ENCODE measurements at regions not wholly inside any gene's neighbourhood (a gene's known extent, or its start where the extent isn't known, plus 50 kb on each side); places are given as distances from the start of the nearest gene placed in this dataset.

DNA sequence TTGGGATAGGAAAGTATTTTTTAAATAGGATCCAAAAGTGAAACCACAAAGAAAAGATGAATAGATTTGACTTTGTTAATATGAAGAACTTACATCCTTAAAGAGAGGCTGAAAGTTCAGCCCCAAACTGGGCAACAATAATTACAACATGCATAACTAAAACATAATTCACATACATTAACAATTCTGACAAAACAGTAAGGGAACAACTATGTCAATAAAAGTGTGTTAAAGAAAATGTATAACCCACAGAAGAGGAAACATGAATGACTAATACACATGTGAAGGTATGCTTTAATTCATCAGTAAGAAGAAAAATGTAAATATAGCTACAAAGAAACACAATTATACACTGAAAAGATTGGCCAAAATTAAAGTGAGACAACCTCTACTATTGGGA, 1597.6 kb upstream of the MIR17HG start:
- DNase-seq (ENCODE audit: extremely low read depth in 1 of 2, low read depth in 1 of 2): no peak

DNA sequence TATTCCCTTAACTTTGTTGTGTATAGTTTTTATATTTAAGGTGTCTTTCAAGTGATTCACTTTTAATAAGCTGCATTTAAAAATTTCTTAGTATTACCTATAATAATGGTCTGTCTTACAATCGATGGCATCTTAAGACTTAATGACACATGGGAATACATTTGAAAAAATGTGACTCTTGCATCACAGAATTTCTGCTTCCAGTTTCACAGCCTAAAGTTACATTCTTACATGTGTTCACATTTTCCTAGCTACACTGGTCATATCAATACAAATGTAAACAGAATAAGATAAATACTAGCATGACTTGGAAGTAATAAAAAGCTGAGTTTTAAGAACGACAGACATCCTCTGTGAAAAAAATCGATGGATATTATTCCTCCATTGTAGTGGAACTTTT, 1597.1 kb upstream of the MIR17HG start:
- no peak for DNase-seq (ENCODE audit: extremely low read depth in 1 of 2, low read depth in 1 of 2)

DNA sequence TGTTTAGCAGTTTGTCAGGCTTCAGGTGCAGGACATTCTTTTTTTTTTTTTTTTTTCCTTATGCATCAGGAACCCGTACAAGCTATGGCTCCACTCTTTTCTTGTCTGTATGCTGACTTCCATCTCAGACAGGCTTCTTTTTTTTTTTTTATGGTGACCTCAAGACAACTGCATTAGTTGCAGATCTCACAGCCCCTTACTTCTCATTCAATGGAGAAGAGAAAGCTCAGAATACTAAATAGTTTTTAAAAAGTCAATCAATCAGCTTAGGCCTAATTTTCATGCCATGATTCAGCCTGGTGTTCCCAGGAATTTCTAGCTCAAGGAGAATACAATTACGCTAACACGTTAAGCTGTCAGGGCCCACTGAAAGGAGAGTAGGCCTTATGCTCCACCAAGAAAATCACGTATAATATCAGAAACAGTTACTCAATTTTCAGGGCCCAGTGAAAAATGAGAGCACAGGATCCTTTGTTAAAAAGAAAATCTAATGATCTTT, 1596.0 kb upstream of the MIR17HG start:
- DNase-seq (ENCODE audit: extremely low read depth in 1 of 2, low read depth in 1 of 2): no peak

DNA sequence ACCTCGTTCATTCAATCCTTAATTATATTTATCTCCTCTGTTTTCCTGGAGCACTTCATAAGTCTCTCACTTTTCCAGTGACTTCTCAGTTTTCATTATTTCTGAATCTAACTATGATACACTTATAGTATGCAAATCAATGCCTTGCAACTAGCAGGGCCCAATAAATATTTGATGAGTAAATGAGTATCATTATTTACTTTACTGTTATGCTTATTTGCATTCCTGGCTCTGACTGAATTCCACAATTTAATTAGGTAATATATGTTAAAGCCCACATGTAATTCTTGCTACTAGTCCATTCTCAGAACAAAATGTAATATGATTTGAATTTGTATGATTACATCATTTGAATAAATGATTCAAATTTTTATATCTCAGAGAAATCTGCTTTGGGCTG, 1595.1 kb upstream of the MIR17HG start:
- no peak for DNase-seq (ENCODE audit: extremely low read depth in 1 of 2, low read depth in 1 of 2)

DNA sequence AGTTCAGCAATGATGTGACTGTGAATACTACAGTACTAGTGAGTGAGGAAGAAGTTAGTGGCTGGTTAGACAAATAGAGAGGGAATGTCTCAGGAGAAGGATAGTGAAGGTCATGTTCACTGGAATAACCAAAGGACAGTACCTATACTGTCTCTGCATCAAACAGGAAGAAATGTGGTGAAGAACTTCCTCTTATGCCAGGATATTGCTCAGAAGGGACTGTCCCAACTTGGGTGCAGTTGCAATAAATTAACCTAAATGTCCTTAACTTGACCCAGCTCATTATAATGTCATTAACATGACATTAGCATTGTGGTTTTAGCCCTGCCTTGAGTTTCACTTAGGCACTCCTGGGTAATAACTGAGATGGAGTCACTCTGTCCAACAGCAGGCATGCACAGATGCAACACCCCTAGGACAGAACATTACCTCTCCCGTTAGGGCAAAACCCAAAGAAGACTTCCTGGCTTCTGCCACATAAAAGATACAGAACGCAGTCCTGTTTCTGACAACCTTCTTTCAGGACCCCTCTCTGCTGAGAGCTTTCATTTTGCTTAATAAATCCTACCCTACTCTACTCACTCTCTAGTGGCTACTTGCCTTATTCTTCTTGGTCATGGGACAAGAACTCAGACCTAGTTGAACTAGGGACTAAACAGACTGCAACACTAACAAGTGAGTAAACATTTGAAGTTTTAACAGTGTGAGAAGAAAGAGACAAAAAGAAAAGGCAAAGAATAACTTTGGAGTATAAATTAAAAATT, 1591.6 kb upstream of the MIR17HG start:
- no peak for DNase-seq (ENCODE audit: extremely low read depth in 1 of 2, low read depth in 1 of 2)

DNA sequence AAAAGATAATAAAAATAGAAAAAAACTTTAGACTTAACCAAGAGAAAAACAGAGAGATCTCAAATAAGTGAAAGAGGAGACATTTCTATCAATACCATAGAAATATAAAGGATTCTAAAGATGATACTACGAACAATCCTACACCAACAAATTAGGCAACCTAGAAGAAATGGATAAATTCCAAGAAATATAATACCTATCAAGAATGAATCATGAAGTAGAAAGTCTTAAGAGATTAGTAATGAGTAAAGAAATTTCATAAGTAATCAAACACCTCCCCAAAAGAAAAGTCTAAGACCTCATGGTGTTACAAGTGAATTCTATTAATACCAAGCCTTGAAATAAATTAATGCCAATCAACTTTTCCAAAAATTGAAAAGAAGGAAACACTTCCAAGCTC, 1584.5 kb upstream of the MIR17HG start:
- no peak for DNase-seq (ENCODE audit: extremely low read depth in 1 of 2, low read depth in 1 of 2)

DNA sequence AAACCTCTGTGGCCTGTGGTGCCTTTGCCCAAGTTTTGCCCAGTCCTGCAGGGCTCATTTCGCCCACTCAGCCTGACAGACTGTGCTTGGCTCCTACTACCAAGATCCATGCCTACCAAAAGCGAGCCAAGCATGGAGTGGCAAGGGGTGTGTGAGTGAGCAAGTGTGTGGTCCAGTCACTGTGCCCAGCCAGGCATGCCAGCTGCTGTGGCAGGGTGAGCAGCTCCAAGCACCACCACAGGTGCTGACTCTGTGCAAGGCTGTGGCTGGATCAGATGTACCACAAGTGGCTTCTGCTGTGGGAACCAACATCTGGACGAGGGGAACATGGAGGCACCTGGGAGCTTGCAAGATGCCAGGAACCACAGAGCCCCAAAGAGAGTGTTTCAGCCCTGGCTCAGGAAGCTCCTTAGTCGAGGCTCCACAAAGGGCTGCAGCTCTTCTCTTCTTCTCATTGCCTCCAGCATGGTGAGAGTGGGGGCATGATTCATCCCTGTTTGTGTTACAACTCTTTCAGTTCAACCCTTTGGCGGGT, 1564.2 kb upstream of the MIR17HG start:
- no peak for DNase-seq (ENCODE audit: extremely low read depth in 1 of 2, low read depth in 1 of 2)

DNA sequence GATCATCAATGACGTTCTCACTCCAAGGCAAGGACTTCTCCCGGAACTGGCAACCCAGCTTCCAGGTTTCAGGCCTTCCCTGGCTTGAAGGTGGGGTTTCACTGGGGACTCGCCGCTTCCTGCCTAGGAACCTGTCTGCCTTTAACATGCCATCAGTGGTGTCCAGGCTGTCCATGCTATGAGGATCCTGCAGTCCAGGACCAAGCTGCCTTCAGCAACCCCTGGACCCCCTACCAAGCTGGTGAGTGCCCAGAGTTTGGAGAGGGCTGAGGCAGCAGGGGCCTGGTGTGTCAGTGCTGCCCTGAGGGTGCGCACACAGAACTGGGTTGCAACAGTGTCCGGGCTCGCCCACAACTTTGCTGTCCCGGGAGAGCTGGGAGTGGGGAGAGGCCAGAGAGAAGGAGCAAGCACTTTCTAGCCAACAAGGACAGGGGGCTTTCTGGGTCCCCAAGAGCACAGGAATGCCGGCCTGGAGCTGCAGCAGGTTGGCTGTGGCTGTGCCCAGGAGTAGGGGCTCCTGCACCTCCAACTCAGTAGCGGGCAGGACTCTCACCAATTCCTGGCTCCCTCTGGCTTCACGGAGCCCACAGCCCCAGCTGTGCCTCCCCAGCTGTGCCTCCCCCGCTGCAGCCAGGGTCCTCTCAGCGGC, 1563.2 kb upstream of the MIR17HG start:
- DNase-seq (ENCODE audit: extremely low read depth in 1 of 2, low read depth in 1 of 2): no peak

DNA sequence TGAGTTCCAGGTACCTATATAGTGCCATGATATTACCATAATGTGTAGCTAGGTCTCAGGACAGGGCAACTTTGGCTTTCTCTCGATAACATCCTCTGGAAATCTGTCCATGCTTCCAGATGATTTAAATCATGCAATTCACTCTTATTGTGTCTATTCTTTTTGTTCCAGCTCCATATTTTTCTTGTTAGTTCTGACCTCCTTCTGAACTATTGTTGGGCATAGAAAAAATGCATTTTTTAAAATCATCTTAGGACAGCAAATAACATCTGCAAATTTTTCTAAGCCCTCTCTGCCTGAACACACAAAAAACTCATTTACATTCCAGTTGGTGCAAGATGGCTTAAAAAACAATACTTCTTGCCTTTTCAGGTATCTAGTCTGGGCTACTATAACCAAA, 1561.0 kb upstream of the MIR17HG start:
- DNase-seq (ENCODE audit: extremely low read depth in 1 of 2, low read depth in 1 of 2): no peak

DNA sequence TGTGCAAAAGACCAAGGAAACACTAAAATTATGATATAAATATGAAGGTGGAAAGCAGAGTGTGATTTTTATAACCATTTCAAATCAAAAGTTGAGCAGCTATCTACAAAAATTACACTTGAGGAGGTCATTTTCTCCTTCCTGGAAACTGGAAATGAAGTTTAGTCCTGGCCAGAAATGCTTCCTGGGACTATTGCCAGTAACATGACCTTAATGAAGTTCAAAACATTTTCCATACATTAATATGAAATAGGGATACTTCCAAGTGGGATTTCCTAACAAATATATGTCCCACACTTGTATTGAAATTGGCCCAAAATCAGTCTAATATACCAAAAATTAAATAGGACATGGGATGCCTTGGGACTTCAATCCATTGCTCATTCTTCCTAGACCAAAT, 1556.8 kb upstream of the MIR17HG start:
- DNase-seq (ENCODE audit: extremely low read depth in 1 of 2, low read depth in 1 of 2): no peak

DNA sequence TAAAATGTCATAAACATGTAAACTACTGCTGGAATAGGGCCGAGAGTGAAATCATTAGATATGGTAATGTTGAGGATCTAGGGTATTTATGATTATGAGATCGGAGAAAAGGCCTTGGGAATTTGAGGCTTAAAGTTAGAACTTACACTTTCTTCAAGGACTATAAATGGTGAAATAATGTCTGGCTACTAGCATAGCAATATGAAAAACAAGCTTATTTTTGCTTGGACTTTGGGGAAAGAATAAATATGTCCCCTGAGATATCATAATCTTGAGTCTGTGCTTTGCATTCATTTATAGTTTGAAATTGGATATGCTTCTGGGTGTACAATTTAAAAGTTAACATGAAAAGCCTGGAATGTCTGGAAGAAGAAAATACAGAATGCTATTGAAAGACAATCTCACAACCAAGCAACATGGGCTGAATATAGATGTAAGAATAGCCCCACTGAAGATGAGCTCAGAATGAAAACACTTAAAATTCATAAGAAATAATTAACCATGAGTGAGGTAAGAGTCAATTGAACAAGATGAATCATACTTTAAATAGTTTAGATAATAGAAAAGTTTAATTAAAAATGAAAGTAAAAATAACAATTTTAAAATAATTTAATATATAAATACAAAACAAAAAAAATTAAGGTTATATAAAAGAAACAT, 1555.4 kb upstream of the MIR17HG start:
- no peak for DNase-seq (ENCODE audit: extremely low read depth in 1 of 2, low read depth in 1 of 2)

DNA sequence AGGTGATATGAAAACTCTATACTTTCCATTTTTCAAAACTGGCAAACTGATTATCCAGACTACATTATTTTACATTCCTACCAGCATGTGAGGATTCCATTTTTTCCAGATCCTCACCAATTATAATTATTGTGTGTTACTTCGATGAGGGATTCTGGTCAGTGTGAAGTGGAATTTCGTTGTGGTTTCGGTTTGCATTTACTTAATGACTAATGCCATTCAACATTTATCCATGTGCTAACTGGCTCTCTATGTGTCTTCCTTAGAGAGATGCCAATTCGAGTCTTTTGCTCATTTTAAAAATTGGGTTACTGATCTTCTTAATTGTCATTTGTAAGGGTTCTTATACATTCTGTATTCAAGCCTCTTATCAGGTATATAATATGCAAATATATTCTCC, 1551.3 kb upstream of the MIR17HG start:
- DNase-seq (ENCODE audit: extremely low read depth in 1 of 2, low read depth in 1 of 2): no peak

DNA sequence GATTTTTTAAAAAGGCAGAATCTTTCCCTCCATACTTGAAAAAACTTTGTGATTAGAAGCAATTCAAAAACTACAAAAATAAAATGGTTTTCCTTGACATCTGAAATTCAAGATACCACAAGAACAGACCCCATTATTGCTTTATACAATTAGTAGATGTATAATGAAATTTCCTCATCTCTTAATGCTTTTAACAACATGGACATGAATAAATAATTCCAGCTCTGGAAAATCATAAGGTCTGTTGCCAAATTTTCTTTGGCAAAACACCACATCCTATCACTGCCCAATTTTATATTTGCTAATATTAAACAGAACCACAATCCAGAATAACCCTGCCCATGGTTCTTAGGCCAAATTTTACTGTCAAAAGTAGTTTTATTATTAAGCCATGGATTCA, 1543.6 kb upstream of the MIR17HG start:
- no peak for DNase-seq (ENCODE audit: extremely low read depth in 1 of 2, low read depth in 1 of 2)

DNA sequence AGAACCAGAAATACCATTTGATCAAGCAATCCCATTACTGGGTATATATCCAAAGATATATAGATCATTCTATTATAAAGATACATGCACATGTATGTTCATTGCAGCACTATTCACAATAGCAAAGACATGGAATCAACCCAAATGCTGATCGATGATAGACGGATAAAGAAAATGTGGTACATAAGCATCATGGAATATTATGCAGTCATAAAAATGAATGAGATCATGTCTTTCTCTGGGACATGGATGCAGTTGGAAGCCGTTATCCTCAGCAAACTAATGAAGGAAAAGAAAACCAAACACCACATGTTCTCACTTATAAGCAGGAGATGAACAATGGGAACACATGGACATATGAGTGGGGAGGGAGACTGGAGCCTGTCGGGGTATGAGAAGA, 1540.9 kb upstream of the MIR17HG start:
- DNase-seq (ENCODE audit: extremely low read depth in 1 of 2, low read depth in 1 of 2): no peak

DNA sequence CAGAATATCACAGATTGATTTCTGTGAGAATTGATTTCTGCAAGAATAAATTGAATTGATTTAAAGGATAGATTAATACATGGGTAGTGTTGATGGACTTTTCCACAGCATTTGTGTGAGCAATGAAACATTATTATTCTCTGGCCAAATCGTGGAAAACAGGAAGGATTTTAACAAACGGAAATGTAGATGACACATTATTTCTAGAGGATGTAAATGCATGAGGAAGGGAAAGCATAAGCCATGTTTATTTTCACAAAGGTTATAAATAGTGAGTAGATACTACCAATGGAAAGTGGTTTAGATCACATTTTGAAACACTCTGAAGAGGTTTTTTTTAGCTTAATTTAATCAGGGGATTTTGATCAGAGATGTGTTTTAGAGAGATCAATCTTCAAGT, 1534.6 kb upstream of the MIR17HG start:
- DNase-seq (ENCODE audit: extremely low read depth in 1 of 2, low read depth in 1 of 2): no peak

DNA sequence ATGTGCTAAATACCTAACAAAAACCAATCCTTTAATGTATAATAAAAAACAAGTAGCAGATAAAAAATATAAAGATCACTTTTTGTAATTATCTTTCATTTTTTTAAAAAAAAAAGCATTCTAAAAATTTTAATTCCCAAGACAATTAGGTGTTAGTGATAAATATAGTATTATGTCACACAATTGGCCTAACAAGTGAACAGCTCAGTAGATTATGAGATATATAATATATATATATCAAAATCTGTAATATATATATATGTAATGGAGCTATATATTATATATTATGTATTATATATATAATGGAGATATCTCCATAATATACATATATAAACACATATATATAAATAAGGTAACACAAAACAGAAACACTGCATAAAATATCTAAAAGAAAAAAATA, 1531.1 kb upstream of the MIR17HG start:
- no peak for DNase-seq (ENCODE audit: extremely low read depth in 1 of 2, low read depth in 1 of 2)

DNA sequence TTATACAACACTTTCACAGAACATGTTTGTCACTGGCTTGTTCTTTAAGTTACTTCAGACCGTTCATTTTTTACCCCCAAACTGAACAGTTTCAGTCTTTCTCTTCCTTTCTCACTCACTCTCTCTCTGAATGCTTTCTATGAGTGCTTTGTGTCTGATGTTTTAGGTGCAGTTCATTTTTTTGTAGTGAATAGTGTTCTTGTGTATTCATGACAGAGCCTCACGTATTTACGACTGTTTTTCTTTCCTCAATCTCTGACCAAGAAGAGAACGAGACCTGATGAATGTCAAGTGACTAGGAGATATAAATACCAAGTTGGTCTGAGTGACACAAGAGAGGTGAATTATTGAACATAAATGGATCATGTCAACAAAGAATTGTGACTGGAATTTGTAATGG, 1525.0 kb upstream of the MIR17HG start:
- DNase-seq (ENCODE audit: extremely low read depth in 1 of 2, low read depth in 1 of 2): no peak

DNA sequence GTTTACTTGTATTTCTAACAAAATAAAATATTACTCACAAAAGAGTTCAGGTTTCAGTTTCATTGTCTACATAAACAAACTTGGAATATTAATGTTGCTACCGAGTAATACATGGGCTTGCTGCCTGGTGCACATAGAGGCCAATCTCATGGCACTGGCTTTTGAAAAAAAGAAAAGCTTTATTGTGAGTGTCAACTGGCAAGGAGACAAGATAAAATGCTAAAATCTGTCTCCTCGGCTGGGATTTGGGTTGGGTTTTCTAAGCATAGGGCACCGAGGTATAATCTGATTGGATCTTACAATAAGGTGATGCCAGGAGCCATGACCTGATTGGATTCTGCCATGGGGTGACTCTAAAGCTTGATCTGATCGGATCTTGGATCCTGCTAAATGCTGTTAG, 1519.9 kb upstream of the MIR17HG start:
- no peak for DNase-seq (ENCODE audit: extremely low read depth in 1 of 2, low read depth in 1 of 2)

DNA sequence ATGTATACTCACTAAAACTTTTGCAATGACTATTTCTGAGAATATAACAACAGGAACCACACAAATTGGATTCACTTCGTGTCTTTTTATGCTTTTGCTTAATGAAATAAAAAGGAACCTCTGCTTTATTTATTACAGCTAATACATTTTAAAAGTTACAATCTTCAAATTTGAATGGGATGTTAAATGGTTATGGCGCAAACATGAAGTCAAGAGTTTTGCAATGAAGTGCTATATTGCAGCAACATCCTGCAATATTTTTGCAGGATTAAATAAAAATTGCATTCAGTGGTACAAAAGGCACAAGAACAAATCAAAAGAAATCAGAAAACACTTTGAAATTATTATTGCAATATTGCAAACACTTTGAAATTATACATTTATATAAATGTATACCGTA, 1519.0 kb upstream of the MIR17HG start:
- no peak for DNase-seq (ENCODE audit: extremely low read depth in 1 of 2, low read depth in 1 of 2)

DNA sequence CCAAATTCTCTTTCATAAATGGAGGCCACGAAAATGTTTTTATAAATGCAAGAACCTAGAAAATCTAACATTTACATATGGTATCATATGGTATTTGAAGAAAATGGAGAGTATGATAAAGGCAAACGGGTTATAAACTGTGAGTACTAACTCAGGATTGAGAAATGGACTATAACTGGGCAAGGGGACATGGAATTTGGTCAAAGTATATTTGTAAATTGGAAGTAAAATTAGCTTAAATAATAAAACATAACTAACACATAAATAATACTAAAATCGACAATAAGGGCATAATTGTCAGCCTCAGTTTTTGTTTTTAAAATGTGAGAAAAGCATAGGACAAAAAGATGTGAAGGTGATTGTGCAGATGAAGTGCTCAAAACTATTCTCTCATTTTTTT, 1516.3 kb upstream of the MIR17HG start:
- no peak for DNase-seq (ENCODE audit: extremely low read depth in 1 of 2, low read depth in 1 of 2)

DNA sequence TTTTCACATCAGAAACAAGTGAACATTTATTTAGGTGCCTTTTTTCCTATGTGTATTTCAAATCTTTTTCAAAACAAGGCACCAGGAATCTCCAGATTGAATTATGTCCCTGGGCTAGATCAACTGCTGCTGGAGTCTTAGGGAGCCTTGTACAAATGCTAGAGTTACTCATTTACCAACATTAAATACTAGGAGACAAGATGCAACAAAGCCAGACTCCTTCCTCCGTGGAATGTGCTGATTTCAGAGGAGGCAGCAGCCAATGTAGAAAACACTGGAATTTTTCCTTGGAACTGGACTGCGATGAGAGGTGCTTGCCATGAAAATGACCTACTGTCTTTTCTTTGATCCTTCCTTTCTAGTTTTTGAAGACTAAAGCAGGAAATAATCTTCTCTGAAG, 1514.7 kb upstream of the MIR17HG start:
- no peak for DNase-seq (ENCODE audit: extremely low read depth in 1 of 2, low read depth in 1 of 2)

DNA sequence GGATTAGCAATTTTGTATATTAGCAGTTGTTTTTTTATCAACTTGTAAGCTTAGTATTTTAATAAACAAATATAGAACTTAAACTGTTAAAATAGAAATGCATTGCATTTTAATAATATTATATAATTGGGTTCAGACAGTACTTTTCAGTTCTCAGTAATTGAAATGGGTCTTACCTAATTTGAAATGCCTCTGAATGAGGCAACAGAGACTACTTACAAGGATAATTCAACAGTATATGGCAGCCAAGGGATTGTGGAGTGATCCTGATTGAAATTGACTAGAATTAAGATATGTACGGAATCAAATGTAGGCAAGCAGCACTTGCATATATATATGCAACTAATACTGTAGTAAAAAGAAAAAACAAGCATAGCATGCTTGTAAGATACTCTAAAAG, 1503.9 kb upstream of the MIR17HG start:
- DNase-seq (ENCODE audit: extremely low read depth in 1 of 2, low read depth in 1 of 2): no peak
